Spinal cord (tissue), 9 donors: ENCODE measurements at regions not wholly inside any gene's neighbourhood (a gene's known extent, or its start where the extent isn't known, plus 50 kb on each side); places are given as distances from the start of the nearest gene placed in this dataset.
A peak's percentile ranks its signal among the peaks of the same experiment; 100 is the strongest.

Experiments used
- DNase-seq, 6 donors: peaks; one replicate each; pipeline versions ENCODE4 v3.0.0 to v3.0.0-alpha.2; 2013 to 2015; ENCODE audit warnings: low spot score in 6 of 6, low read depth in 4 of 6
- H3K27ac ChIP-seq: one replicate; pipeline ENCODE4 v1.5.1; 2013; ENCODE audit warnings: low read depth, low read length, control low read depth
- H3K27me3 ChIP-seq: one replicate; pipeline ENCODE4 v1.6.1; 2013; ENCODE audit warnings: low read length; ENCODE audit not compliant: control insufficient read depth, insufficient read depth
- H3K36me3 ChIP-seq: one replicate; pipeline ENCODE4 v1.6.1; 2013; ENCODE audit warnings: low read length; ENCODE audit not compliant: control insufficient read depth, insufficient read depth
- H3K4me1 ChIP-seq: one replicate; pipeline ENCODE4 v1.6.1; 2013; ENCODE audit warnings: low read length; ENCODE audit not compliant: control insufficient read depth, insufficient read depth
- H3K4me3 ChIP-seq: one replicate; pipeline ENCODE4 v1.5.1; 2013; ENCODE audit warnings: low read depth, low read length, control low read depth
- H3K9me3 ChIP-seq: one replicate; pipeline ENCODE4 v1.6.1; 2013; ENCODE audit warnings: low read length; ENCODE audit not compliant: control insufficient read depth, insufficient read depth
- WGBS: methylation state at CpG from one replicate; pipeline ENCODE4 v1.1.5; 2013; ENCODE audit warnings: missing lambda C conversion rate; ENCODE audit not compliant: insufficient coverage; 5-methylcytosine and 5-hydroxymethylcytosine counted together
- donor health status: healthy.

- WGBS = 62% methylated on average over 6 of the region's 7 CpGs
- H3K4me3 ChIP-seq = no peak overlapping the region
- peaks cover 1% of the 10 kb centered on the region for H3K9me3 ChIP-seq
- H3K36me3 ChIP-seq = no peaks in the 10 kb centered on the region
- peak in 1 of 6 donors; percentile 47 for DNase-seq
- no peak overlapping the region for H3K27ac ChIP-seq
- H3K27me3 ChIP-seq = no peaks in the 10 kb centered on the region
- no peaks in the 10 kb centered on the region for H3K4me1 ChIP-seq
These were observed 84.6 kb downstream of the MAIP1 start for GRCh38 chr2:200039724-200040650.

GRCh38 chr2:200040831-200041230 is 85.4 kb downstream of the MAIP1 start:
- no peaks in the 10 kb centered on the region for H3K27me3 ChIP-seq
- no peak overlapping the region for H3K4me3 ChIP-seq
- no peak overlapping the region for H3K27ac ChIP-seq
- H3K4me1 ChIP-seq = no peaks in the 10 kb centered on the region
- DNase-seq = no peak
- peaks cover 4% of the 10 kb centered on the region for H3K9me3 ChIP-seq
- no peaks in the 10 kb centered on the region for H3K36me3 ChIP-seq
- no CpG with 5 or more reads among the region's 2 CpGs for WGBS

DNA sequence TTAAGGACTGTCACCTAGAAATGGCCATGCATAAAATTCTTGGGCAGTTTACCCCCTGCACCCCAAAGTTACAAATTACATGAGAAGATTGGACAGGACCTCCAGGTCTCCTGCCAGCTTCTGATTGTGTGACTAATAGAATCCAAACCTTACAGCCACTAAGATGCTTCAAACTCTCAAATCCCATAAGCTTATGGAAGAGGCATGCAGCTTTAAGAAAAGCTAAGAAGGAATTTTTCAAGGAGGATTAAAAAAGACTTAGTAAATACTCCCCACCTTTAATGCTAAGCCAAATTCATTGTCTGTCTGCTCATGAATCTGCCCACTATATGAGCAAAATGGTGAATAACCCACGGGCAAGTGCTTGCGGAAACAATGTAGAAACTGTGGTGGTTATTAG is 86.3 kb downstream of the MAIP1 start:
- H3K27ac ChIP-seq = no peak overlapping the region
- DNase-seq = no peak
- no peaks in the 10 kb centered on the region for H3K4me1 ChIP-seq
- no CpG with 5 or more reads among the region's 2 CpGs for WGBS
- no peaks in the 10 kb centered on the region for H3K36me3 ChIP-seq
- H3K4me3 ChIP-seq = no peak overlapping the region
- no peaks in the 10 kb centered on the region for H3K27me3 ChIP-seq
- H3K9me3 ChIP-seq = peaks cover 5% of the 10 kb centered on the region

GRCh38 chr2:200042102-200042735 is 86.8 kb downstream of the MAIP1 start:
- Histone ChIP-seq H3K9me3 (peaks cover 5% of the 10 kb centered on the region), H3K4me3 (no peak overlapping the region), H3K27me3 (no peaks in the 10 kb centered on the region), H3K36me3 (no peaks in the 10 kb centered on the region), H3K4me1 (no peaks in the 10 kb centered on the region), H3K27ac (no peak overlapping the region)
- no peak for DNase-seq

GRCh38 chr2:200042944-200043343 is 87.6 kb downstream of the MAIP1 start:
- DNase-seq = no peak
- H3K27ac ChIP-seq = no peak overlapping the region
- H3K4me1 ChIP-seq = no peaks in the 10 kb centered on the region
- peaks cover 5% of the 10 kb centered on the region for H3K9me3 ChIP-seq
- no peaks in the 10 kb centered on the region for H3K27me3 ChIP-seq
- no peaks in the 10 kb centered on the region for H3K36me3 ChIP-seq
- no peak overlapping the region for H3K4me3 ChIP-seq

- no CpG with 5 or more reads among the region's 2 CpGs for WGBS
- no peak for DNase-seq
- H3K4me1 ChIP-seq = no peaks in the 10 kb centered on the region
- H3K36me3 ChIP-seq = no peaks in the 10 kb centered on the region
- H3K27me3 ChIP-seq = no peaks in the 10 kb centered on the region
- H3K9me3 ChIP-seq = peaks cover 5% of the 10 kb centered on the region
- no peak overlapping the region for H3K4me3 ChIP-seq
- H3K27ac ChIP-seq = no peak overlapping the region
These were observed 89.1 kb downstream of the MAIP1 start for GRCh38 chr2:200044453-200044852.

GRCh38 chr2:200048421-200048820 is 93.0 kb downstream of the MAIP1 start:
- Histone ChIP-seq H3K27ac (no peak overlapping the region), H3K4me3 (no peak overlapping the region), H3K4me1 (no peaks in the 10 kb centered on the region), H3K9me3 (peaks cover 5% of the 10 kb centered on the region), H3K27me3 (no peaks in the 10 kb centered on the region), H3K36me3 (no peaks in the 10 kb centered on the region)
- DNase-seq = no peak
- 92% methylated on average over 3 of the region's 5 CpGs for WGBS

GRCh38 chr2:200049086-200049485 is 93.7 kb downstream of the MAIP1 start:
- no peak for DNase-seq
- Histone ChIP-seq H3K27ac (no peak overlapping the region), H3K4me3 (no peak overlapping the region), H3K9me3 (peaks cover 5% of the 10 kb centered on the region), H3K27me3 (no peaks in the 10 kb centered on the region), H3K4me1 (no peaks in the 10 kb centered on the region), H3K36me3 (no peaks in the 10 kb centered on the region)
- WGBS = no CpG with 5 or more reads among the region's 3 CpGs

GRCh38 chr2:200050921-200051610 is 95.7 kb downstream of the MAIP1 start:
- DNase-seq = peak in 2 of 6 donors; percentile 11 to 41
- Histone ChIP-seq H3K36me3 (no peaks in the 10 kb centered on the region), H3K9me3 (no peaks in the 10 kb centered on the region), H3K27me3 (no peaks in the 10 kb centered on the region), H3K4me1 (no peaks in the 10 kb centered on the region), H3K4me3 (no peak overlapping the region), H3K27ac (no peak overlapping the region)
- 51% methylated on average over 2 of the region's 5 CpGs for WGBS
